ENCODE measurements at regions not wholly inside any gene's neighbourhood (a gene's known extent, or its start where the extent isn't known, plus 50 kb on each side); places are given as distances from the start of the nearest gene placed in this dataset.

- H3K27ac ChIP-seq (ENCODE audit: insufficient read depth, low read depth, low read length), result no peak overlapping the region
- no TSS peak for BruUV-seq (replicated peaks)
- no peak overlapping the region for H2AFZ ChIP-seq (ENCODE audit: low read depth, low read length)
- no peaks in the 10 kb centered on the region for H3K9me3 ChIP-seq (replicated peaks; ENCODE audit: control insufficient read depth, insufficient read depth, low read length)
- intact Hi-C loops (cut with micrococcal nuclease), result no loop called here
- no peak overlapping the region for H3K4me2 ChIP-seq (ENCODE audit: insufficient read depth, low read length)
- H3K9me1 ChIP-seq (replicated peaks; ENCODE audit: control insufficient read depth, extremely low read depth, insufficient read depth, low read length), result no peaks in the 10 kb centered on the region
- TF ChIP-seq POLR2A (IDR thresholded peaks at IDR 0.05; ENCODE audit: low read depth, low read length) (no peak), JUN (IDR thresholded peaks at IDR 0.05; ENCODE audit: borderline replicate concordance, insufficient read depth, insufficient read length, low read depth) (no peak), MYC (IDR thresholded peaks at IDR 0.05; ENCODE audit: low read depth, low read length) (no peak), MAX (IDR thresholded peaks at IDR 0.05; ENCODE audit: insufficient read depth, insufficient read length) (no peak), GATA2 (IDR thresholded peaks at IDR 0.05; ENCODE audit: insufficient read depth, insufficient read length, low read depth, low read length) (no peak), CTCF (IDR thresholded peaks at IDR 0.05; ENCODE audit: extremely low read depth in 1 of 2, insufficient read depth in 1 of 2, low read depth in 1 of 2, low read length in 2 of 2) (no peak), FOS (IDR thresholded peaks at IDR 0.05; ENCODE audit: borderline replicate concordance, insufficient read depth, low read length) (no peak), POLR2AphosphoS5 (IDR thresholded peaks at IDR 0.05; ENCODE audit: insufficient read depth, low read depth, low read length) (no peak), EZH2 (IDR thresholded peaks at IDR 0.05; ENCODE audit: borderline replicate concordance, low read depth, low read length, severe bottlenecking) (no peak)
- ChIA-PET CTCF (no interaction called here), POLR2A (no interaction called here)
- H3K4me1 ChIP-seq (ENCODE audit: control insufficient read depth, extremely low read depth, insufficient read depth, low read length), result no peaks in the 10 kb centered on the region
- H3K79me2 ChIP-seq (ENCODE audit: control insufficient read depth, insufficient read depth, low read length), result no peaks in the 10 kb centered on the region
- FAIRE-seq (no peak), DNase-seq (ENCODE audit: low read depth, low spot score) (no peak)
- H3K9ac ChIP-seq (replicated peaks; ENCODE audit: extremely low read depth, insufficient read depth, low read length), result no peak overlapping the region
- dilution Hi-C loops (cut with MboI; ENCODE audit: extremely low pct_ligation_motif_present, low sequenced_read_pairs), result no loop called here
- no peaks in the 10 kb centered on the region for H3K27me3 ChIP-seq (ENCODE audit: control insufficient read depth in 2 of 2, insufficient read depth in 2 of 2, low read length in 2 of 2)
- no peaks in the 10 kb centered on the region for H3K36me3 ChIP-seq (ENCODE audit: control insufficient read depth in 2 of 2, extremely low read depth in 1 of 2, insufficient read depth in 2 of 2, low read length in 2 of 2)
- no peak overlapping the region for H3K4me3 ChIP-seq (replicated peaks in 1 of 3; ENCODE audit: insufficient read depth in 1 of 3, low read depth in 1 of 3, low read length in 3 of 3)
- H4K20me1 ChIP-seq (replicated peaks; ENCODE audit: control insufficient read depth, extremely low read depth, insufficient read depth, low read length), result no peaks in the 10 kb centered on the region
Observed at GRCh38 chr9:80831751-80832150, 857.6 kb downstream of the TLE1 start.
